ENCODE measurements at regions not wholly inside any gene's neighbourhood (a gene's known extent, or its start where the extent isn't known, plus 50 kb on each side); places are given as distances from the start of the nearest gene placed in this dataset.

- POLR2A ChIA-PET = no interaction called here
- DNase-seq (ENCODE audit: low read depth, low spot score) = no peak
- Histone ChIP-seq H3K27me3 (ENCODE audit: control insufficient read depth, insufficient read depth, low read length) (no peaks in the 10 kb centered on the region), H3K27ac (ENCODE audit: low read length) (no peak overlapping the region), H3K4me3 (ENCODE audit: low read depth in 2 of 2, low read length in 2 of 2) (no peak overlapping the region), H3K36me3 (ENCODE audit: control insufficient read depth, insufficient read depth, low read length) (no peaks in the 10 kb centered on the region), H3K9me3 (ENCODE audit: control insufficient read depth, insufficient read depth, low read depth, low read length) (no peaks in the 10 kb centered on the region), H3K4me1 (ENCODE audit: control insufficient read depth, insufficient read depth, low read length) (no peaks in the 10 kb centered on the region)
- no peak for ATAC-seq
- CTCF ChIA-PET = no interaction called here
- intact Hi-C loops (cut with micrococcal nuclease; ENCODE audit: unreplicated experiment) (no loop called here), in situ Hi-C loops (cut with HindIII; ENCODE audit: low pct_unique_long_range_greater_than_20kb, low sequenced_read_pairs) (no loop called here)
- TF ChIP-seq SIN3A (IDR thresholded peaks at IDR 0.05; ENCODE audit: borderline replicate concordance, insufficient read depth, low read depth, low read length) = no peak
- no peak for TF ChIP-seq TCF7L2 (IDR thresholded peaks at IDR 0.05; ENCODE audit: low read depth, low read length)
- no peak for TF ChIP-seq CTCF (IDR thresholded peaks at IDR 0.05)
- no peak for TF ChIP-seq REST (IDR thresholded peaks at IDR 0.05; ENCODE audit: insufficient read depth in 1 of 2, low read depth in 2 of 2, low read length in 1 of 2)
- no peak for TF ChIP-seq POLR2AphosphoS5 (IDR thresholded peaks at IDR 0.05; ENCODE audit: low read depth, low read length)
- BruUV-seq (replicated peaks) = no TSS peak
These were observed 138.9 kb upstream of the HNRNPU start for GRCh38 chr1:245003246-245003645.

GRCh38 chr1:245001252-245001651 is 136.9 kb upstream of the HNRNPU start:
- CTCF ChIA-PET = no interaction called here
- no peak for TF ChIP-seq CTCF (IDR thresholded peaks at IDR 0.05)
- no peak for TF ChIP-seq REST (IDR thresholded peaks at IDR 0.05; ENCODE audit: insufficient read depth in 1 of 2, low read depth in 2 of 2, low read length in 1 of 2)
- no peak for TF ChIP-seq POLR2AphosphoS5 (IDR thresholded peaks at IDR 0.05; ENCODE audit: low read depth, low read length)
- TF ChIP-seq TCF7L2 (IDR thresholded peaks at IDR 0.05; ENCODE audit: low read depth, low read length) = no peak
- TF ChIP-seq SIN3A (IDR thresholded peaks at IDR 0.05; ENCODE audit: borderline replicate concordance, insufficient read depth, low read depth, low read length) = no peak

More at GRCh38 chr1:245001252-245001651, 136.9 kb upstream of the HNRNPU start:
- in situ Hi-C loops (cut with HindIII; ENCODE audit: low pct_unique_long_range_greater_than_20kb, low sequenced_read_pairs) = no loop called here
- ATAC-seq (no peak), DNase-seq (ENCODE audit: low read depth, low spot score) (no peak)
- H3K36me3 ChIP-seq (ENCODE audit: control insufficient read depth, insufficient read depth, low read length) = no peaks in the 10 kb centered on the region
- no TSS peak for BruUV-seq (replicated peaks)
- intact Hi-C loops (cut with micrococcal nuclease; ENCODE audit: unreplicated experiment) = no loop called here
- H3K9me3 ChIP-seq (ENCODE audit: control insufficient read depth, insufficient read depth, low read depth, low read length) = no peaks in the 10 kb centered on the region
- H3K4me3 ChIP-seq (ENCODE audit: low read depth in 2 of 2, low read length in 2 of 2) = no peak overlapping the region
- no peak overlapping the region for H3K27ac ChIP-seq (ENCODE audit: low read length)
- no peaks in the 10 kb centered on the region for H3K4me1 ChIP-seq (ENCODE audit: control insufficient read depth, insufficient read depth, low read length)
- POLR2A ChIA-PET = no interaction called here
- H3K27me3 ChIP-seq (ENCODE audit: control insufficient read depth, insufficient read depth, low read length) = no peaks in the 10 kb centered on the region
